ENCODE measurements at regions not wholly inside any gene's neighbourhood (a gene's known extent, or its start where the extent isn't known, plus 50 kb on each side); places are given as distances from the start of the nearest gene placed in this dataset.

GRCh38 chr1:22280526-22280925 is 137.6 kb upstream of the WNT4 start:
- TF ChIP-seq CTCF (conservative IDR thresholded peaks at IDR 0.05; ENCODE audit: low read depth in 2 of 2) (no peak), POLR2AphosphoS5 (IDR thresholded peaks at IDR 0.05; ENCODE audit: low read depth) (no peak), EZH2phosphoT487 (IDR thresholded peaks at IDR 0.05; ENCODE audit: unreplicated experiment) (no peak), ZNF114 (CRISPR knock-in tag; IDR thresholded peaks at IDR 0.05) (no peak), ZNF331 (CRISPR knock-in tag; IDR thresholded peaks at IDR 0.05; ENCODE audit: low read depth) (no peak), EZH2 (IDR thresholded peaks at IDR 0.05; ENCODE audit: low read depth, unreplicated experiment) (no peak), NANOG (IDR thresholded peaks at IDR 0.05; ENCODE audit: borderline replicate concordance) (no peak), REST (IDR thresholded peaks at IDR 0.05; ENCODE audit: unreplicated experiment) (no peak), CREB1 (CRISPR knock-in tag; IDR thresholded peaks at IDR 0.05; ENCODE audit: low read depth) (no peak)
